Stimulated activated CD4-positive, alpha-beta T cell treated with anti-CD3 and anti-CD28 coated beads, Interleukin-4, amount 100 ng/mL, for 1 hour (primary cell): ENCODE measurements at regions not wholly inside any gene's neighbourhood (a gene's known extent, or its start where the extent isn't known, plus 50 kb on each side); places are given as distances from the start of the nearest gene placed in this dataset.

ENCODE experiments used
- DNase-seq: peaks from one replicate; pipeline ENCODE4 v3.0.0-alpha.2; 2020

DNA sequence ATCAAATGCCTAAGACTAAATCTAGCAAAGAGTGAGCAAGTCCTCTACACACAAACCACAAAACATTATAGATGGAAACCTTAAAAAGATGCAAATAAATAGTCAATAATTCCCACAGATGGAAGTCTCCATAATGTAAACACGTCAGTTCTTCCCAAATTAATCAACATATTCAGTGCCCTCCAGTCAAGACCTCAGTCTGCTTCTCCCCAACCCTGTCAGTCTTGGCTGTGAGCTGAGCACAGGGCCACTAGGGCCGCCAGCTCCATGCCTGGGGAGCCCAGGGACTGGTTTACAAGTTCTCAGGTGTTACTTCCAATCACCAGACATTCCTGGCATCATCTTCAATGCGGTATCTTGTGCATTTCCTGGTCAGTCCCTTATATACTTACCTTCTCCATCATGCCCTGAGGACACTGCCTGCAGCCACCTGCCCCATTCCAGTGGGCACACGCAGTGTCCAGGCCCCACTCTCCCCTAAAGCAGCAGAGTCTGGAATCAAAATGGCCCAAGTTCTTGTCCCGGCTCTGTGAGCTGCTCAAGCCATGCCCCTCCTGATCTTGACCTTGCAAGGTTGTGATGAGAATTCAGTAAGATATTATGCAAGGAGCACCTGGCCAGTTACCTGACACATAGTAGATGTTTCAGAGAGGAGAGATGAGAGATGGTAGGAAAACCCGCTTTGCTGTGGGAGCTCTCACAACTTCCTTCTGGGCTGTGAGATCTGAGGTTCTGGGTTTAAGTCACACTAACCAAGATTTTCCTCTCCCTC is 207.9 kb upstream of the RAB6C start:
- DNase-seq: no peak

DNA sequence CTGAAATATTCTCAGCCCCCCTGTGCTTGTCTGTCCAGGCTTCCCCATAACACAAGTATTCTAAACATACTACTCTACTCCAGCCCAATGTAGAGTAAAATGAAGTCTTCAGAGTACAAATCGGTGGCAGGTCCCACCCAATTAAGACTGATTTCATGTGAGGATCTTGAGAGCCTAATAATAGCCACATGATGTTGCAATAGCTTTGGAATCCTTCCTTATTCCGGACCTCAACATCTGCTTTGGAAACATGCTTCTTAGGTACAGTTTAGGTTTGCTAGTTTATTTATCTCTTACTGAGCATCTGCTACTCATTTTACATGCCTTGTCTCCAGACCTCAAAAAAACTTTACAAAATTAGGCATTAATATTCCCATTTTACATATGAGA is 207.3 kb upstream of the RAB6C start:
- no peak for DNase-seq

DNA sequence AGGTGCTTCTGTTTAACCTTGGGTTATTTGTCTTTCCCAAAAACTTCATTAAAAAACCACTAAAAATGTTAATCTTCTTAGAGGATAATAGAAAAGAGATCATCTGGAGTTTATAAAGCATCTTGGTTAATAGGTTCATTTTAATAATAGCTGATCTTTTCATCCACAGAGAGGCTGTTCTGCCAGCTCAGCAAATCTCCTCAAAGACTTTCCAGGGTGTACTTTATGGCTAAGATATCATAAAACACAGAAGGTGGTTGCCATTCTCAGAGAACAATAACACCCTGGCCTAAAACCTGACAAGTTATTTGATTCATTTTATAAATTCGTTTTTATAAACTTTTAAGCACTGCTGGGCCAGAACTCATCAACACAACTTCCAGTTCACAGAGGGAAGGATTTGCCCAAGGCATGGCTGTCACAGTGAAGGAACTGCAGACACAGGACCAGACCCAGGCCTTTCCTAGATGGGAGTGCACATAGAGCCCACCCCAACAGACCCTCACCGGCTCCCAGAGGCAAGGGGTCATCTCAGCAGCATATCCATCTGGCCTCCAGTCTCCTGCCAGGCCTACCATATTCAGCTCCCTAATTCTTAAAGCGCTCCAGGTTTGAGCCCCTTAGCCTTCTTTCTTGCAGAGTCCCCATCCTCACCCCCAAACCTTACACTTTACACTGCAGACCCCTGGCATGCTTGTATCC is 203.4 kb upstream of the RAB6C start:
- DNase-seq: no peak

DNA sequence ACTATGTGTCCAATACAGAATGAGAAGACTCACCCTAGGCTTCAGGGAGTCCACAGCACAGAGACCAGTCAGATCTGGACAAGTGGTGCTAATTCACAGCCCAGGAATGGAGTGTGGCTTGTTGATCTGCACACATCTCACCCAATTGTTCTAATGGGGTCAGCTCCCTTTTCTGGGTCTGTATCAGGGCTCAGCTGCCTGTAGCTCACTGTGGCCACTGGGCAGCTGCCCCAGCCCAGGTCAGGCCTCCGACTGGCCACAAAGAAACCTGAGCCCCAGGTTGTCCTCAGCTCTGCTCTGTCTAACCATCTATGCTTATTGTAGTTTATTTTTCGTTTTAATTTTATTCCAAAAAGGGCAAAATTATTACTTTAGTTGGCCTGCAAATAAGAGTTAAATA is 202.3 kb upstream of the RAB6C start:
- DNase-seq: no peak

DNA sequence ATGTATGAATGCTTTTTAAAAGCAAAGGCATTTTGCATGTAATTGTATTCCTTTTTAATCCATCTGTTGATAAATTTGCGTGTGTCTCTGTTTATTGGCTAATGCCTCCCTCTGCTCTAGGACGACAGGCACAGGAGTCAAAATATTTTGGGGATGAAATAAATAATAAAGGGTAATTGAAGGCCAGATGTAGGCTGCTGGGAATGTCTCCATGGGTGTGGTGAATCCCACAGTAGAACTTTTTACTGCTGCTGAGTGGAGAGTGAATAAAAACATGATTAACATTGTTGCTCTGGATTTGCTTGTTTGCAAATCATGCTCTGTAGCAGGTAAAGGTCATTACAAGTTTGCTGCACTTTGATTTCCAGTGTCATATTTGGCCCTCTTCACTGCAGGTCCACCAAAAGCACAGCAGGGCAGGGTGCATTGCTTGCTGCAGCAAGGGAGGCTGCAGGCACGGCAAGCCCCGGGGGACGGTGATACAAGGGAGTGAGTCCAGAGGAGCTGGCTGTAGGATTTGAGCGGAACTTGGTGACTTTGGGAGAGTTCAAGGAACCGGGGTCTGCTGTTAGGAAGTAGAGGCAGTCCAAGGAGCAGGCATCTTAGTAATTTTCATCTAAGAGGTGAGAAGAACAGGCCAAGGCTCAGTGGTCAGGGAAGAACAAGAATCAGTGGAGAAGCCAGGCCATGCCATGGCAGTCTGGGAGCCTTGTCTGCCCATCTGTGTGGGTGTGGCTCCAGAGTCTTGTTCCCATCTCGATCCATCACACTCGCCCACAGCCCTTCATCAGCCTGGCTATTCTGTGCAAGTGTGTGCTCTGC is 201.5 kb upstream of the RAB6C start:
- no peak for DNase-seq

DNA sequence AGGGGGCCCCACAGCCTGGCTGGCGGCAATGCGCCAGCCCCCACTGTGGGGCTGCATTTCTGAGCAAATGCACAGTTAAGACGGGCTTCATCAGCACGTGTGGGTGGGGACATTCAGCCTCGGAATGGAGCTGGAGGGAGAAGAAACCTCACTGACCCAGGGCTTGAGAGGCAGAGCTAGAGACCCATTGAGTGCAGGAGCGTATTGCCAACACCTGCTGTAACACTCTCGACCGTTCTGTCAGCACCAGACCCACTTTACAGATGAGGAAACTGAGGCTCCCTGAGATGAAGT is 200.9 kb upstream of the RAB6C start:
- no peak for DNase-seq

DNA sequence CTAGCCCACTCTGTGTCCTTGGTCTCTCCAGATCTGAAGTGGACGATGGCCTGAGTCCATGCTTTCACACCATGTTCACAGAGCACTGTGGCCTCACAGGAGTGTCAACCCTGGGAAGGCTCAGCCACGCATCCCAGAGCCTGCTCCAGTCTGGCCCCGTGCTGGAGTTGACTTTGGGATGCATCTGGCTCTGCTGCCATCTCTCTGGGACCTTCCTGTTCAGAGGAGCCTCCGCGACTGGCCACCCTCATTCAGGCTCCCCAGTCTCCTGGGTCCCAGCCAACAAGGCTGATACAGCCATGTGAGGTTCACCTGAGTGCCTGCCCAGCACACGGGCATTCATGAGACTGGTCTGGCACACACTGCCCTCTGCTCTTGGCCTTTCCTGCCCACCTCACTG is 199.7 kb upstream of the RAB6C start:
- no peak for DNase-seq

DNA sequence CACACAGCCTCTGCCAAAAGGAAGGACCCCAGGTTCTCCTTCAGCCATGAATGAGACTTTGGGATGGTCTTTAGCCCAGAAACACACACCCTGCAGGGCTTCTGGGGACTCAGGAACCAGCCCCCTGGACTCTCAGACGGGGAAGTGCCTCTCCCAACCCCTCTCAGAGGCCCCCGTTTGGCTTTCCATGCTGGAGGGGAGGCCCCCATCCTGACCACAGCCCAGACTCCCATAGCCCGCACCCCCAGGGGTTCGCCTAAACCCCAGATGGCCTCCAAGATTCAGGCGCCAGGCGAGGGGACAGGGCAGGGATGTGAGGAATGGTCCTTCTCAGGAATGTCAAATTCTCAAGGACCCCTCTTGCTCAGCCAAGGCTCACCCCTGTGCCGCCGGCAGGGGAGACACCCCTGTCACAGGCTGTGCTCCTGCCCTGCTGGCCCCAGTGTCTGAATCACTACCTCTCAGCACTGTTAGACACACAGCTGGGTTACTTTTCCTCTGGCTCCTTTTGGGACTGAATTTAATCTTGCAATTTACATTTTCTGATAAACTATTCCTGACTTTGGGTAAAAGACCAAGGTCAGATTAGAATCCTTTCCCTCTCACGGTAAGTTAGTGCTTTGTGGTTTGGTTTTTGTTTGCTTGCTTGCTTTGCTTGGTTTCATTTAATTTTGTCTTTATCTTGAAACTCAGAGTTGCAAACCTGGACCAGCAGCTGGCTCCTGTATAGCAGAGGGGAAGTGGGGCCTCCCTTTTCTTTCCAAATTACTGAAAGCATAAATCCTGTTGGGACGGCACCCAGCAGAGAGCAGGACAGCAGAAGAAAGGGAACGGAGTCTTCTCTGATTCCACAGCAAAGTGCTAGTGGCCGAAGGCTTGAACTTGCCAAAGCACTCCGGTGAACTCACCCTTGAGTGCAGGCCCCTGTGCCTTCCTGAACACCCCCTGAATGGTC is 198.9 kb upstream of the RAB6C start:
- DNase-seq: no peak

DNA sequence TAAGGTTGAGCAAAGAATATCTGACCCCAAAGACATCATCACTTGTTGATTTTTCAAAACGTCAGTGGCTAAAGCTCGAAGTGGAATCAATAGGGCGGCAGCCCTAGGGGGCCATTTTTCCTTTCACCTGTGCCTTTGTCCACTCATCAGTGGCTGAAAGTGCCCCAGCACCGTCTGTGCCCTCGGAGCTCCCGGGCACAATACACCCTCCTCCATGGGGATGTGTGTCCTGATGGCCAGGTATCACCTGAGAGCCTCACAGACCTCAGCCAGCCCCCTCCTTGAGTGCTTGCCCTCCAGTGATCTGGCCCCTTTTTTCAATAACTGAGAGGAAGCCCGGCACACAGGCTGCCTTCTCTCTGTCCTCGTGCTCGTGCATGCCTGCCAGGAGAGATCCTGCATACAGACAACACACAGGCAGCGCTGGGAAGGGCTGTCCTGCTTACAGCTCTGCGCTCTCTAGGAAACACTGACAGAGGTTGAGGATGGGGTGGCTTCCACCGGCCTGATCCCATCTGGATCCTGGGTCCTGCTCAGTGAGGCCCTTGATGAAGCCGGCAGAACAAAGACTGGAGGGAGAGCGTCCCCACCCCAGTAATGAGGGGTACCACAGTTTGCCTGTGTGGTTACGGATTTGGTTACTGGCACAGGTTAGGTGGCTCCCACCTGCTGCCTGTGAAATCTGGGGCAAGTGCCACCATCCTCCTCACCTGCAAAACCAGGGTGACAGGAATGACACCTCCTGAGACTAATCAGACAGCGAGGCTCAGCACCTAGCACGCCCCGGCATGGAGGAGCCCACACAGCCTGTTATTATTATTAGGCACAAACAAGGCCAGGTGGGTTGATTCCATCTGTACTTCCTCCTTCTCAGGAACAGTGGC is 197.5 kb upstream of the RAB6C start:
- DNase-seq: no peak

DNA sequence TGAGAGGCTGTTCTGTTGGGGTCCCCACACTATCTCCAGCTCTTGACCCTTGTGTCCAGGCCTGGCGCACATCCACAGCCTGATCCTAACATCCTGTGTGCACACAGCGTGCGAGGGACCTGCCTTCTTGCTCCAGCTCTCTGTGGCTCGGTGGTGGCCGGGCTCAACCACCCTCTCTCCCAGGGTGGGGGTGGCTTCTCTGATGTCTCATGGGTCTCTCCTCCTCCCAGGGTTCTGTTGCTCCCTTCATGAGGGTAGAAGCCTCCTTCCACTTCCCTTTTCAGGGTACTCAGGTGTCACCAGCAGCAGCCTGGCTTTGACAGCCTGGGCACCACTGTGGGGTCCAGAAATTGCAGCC is 196.9 kb upstream of the RAB6C start:
- DNase-seq: no peak

DNA sequence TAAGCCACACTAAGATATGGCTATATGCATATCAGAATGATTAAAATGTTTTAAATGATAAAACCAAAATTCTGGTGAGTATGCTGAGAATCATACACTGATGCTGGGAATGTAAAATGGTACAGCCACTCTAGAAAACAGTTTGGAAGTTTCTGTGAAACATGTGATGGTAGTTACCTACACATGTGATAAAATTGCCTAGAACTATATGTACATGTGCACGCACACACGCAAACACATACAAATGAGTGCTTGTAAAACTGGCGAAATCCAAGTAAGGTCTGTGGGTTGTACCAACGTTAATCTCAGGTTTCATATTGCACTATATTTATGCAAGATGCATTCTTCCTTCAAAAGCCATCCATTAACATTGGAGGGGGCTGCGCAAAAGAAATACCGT is 195.0 kb upstream of the RAB6C start:
- DNase-seq: no peak

DNA sequence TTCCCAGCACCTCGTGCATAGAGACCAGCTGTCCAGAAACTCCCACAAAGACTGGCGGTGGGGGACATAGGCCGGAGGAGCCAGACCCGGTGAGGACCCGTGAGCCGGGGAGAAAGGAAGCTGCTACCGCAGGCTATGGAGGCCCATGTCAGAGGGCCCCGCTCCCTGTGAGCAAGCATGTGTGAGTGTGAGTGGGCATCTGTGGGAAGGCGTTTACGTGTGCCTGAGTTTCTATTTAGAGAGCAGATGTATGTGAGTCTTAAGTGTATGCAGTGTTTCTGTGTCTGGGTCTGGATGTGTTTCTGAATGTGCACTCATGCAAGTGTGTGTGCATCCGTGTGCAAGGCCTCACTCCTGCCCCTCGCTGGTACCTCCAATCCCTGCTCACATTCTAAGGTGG is 187.8 kb upstream of the RAB6C start:
- DNase-seq: no peak

DNA sequence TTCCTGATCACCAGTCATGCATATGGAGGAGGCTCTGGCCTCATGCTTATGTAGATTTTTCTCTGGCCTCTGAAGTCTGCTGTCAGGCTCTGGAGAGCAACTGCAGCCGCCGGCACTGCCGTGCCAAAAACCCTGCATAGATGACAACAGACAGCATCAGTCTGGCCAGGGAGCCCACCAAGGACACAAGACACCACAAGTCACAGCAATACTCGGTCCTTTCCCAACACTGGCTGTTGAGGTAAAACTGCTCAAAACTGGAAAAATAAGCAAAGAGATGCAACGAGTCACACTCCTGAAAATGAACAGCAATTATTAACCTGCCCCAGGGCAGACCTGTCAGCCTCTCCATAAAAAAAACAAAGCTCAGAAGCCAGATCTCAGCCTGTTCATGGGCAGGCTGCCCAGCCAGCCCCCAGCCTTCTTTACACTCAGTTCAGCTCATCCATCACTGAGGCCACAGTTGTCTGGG is 186.0 kb upstream of the RAB6C start:
- no peak for DNase-seq

DNA sequence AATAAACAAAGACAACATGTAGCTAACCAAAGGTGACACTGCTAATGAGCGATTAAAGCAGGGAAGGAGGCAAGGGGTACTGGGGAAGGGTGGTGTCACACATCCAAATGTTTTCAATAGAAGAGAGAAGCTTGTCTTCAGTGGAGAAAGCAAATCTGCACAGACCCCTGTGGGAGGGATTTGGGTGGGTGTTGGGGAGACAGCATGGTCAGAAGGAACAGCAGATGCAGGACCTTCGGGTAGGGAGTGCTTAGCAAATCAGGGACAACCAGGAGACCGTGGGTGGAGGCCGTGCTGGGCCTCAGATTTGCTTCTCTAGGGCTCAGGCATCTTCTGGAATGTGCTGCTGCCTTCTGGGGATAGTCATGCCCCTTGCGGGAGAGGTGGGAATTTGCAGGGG is 185.3 kb upstream of the RAB6C start:
- no peak for DNase-seq

DNA sequence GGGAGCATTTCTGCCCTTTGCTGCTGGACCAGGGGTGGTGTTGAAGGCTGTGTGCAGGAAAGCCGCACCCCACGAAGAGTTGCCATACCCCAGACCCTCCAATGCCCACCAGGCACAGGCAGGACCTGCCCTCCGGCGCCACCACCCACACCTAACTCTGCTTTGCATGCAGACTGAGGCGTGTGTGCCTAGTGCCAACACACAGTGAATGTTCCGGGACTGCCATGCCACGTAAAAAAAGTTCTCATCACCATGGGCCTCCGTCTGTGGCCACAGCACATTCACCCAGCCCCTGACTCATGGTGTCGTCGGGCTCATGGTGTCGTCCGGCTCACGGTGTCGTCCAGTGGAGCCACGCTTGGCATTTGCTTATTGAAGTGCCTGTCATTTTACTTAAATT is 184.9 kb upstream of the RAB6C start:
- no peak for DNase-seq

DNA sequence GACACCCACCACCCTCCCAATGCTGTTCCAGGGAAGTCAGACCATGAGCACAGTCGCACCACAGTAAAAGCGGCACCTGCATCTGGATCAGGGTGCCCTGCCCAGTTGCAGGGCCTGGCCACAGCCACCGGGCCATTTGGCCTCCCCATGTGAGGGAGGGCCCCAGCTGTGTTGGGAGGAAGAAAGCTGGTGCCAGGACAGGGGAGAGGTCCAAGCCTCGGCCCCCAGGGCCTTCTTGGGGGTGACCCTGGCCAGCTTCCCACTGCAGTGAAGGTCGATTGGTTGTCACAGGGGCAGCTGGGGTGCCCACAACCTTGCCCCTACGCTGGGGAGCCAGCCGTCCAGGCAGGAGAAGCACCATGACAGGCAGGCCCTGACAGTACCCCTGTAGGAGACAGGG is 183.2 kb upstream of the RAB6C start:
- no peak for DNase-seq

DNA sequence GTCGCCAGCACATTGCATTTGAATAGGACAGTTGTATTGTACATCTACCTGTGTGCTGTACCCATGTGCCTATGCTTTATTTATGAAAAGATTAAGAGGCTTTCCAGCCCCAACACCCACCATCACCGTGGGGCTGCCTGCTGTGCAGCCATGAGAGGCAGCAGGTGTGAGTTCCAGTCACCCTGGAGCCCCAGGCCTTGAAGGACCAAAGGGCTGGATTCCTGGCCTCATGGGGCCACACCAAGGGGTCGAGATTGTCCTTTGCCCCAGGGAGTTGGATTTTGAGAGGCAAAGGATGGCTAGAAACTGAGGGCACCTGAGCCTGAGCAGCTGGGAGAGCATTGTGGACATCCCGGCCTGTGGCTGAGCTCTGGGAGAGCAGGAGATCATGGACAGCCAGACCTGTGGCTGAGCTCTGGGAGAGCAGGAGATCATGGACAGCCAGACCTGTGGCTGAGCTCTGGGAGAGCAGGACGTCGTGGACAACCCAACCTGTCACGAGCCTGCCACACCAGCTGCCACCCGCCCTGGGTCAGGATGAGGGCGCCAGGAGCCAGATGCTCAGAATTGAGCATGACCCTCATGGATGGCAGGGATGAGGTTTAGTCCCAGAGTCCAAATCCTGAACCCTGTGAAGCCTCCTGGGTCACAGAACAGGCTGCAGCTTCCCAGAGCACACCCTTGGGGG is 182.5 kb upstream of the RAB6C start:
- no peak for DNase-seq

DNA sequence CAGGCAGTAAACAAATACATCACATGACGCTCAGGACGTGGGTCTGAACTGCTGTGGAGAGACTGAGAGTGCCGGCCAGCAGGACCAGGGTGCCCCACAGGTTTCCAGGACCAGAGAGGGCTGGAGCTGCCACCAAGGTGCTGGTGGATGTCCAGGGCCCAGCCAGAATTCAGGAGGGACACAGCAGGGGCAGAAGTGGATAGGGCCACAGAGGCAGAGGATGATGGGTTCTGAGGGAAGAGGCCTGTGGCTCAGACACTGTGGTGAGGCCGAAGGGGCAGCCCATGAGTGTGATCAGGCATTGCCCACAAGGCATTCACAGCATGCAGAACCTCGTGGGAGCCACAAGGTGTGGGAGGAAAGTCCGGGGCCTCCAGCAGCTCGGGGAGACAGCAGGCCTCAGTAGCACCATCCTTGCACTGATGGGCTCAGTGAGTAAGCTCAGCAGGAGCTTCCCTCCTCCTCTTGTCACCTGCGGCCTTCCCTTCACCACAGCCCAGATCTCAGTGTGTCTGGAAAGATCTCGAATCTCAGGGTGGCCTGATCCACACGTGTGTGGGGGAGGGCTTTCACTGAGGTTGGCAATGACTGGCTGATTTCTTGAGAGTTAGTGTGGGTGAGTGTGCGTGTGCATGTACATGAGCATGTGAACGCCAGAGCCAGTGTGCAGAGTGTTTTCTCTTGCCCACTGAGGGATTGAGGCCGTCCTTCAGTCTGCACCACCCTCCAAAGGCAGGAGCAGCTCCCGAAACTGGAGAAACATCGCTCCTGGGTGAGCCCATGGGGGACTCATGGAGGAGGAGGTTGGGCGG is 181.8 kb upstream of the RAB6C start:
- no peak for DNase-seq

DNA sequence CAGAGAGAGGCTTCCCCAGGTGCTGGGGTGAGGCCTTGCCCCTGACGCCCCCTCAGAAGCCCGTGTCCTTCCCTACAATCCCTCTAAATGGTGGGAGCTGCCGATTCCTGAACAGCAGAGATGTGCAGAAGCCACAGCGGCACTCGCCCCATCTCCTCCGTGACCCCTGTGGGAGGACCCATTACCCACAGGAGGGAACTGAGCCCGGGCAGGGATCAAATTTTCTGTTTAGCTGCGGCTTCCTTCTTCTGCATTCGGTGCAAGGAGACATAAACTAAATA is 181.2 kb upstream of the RAB6C start:
- DNase-seq: no peak

DNA sequence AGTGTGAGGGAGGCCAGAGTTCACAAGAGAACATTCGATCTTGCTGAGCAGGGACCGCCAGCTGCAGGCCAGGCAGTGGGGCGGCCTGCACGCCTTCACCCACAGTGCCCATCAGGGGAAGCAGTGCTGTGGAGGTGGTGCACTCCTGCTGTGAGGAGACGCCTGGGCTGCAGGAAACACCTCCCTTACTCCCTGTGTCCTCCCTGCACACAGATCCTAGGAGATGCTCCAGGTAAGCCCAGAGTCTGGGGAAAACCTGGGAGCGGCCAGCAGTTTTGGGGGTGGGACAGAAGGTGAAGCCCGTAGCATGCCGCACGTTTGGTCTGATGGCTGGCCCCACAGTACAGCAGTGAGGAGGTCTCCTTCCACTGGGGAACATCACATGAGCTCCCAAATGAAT is 180.8 kb upstream of the RAB6C start:
- no peak for DNase-seq
